Neuronal stem cell (in vitro differentiated cells): ENCODE measurements at regions not wholly inside any gene's neighbourhood (a gene's known extent, or its start where the extent isn't known, plus 50 kb on each side); places are given as distances from the start of the nearest gene placed in this dataset.
"Not testable (repeated sequence)": the region's sequence is repeated elsewhere in the genome, so short reads cannot be mapped to it uniquely, and the experiment has no call there.

Experiments
- DNase-seq: peaks from one replicate; pipeline ENCODE4 v3.0.0-alpha.2; 2013; ENCODE audit warnings: low spot score
- H2AFZ ChIP-seq: one replicate; pipeline ENCODE4 v1.6.1; 2013; ENCODE audit warnings: mild to moderate bottlenecking, low read length, inconsistent platforms
- H2AK5ac ChIP-seq: 2 replicates; pipeline ENCODE4 v1.6.1; 2013; ENCODE audit warnings: low read depth, mild to moderate bottlenecking, inconsistent platforms, low read length, moderate library complexity, mixed read lengths
- H2BK120ac ChIP-seq: 2 replicates; pipeline ENCODE4 v1.6.1; 2013; ENCODE audit warnings: low read depth, mild to moderate bottlenecking, inconsistent platforms, low read length, moderate library complexity, mixed read lengths
- H2BK12ac ChIP-seq: one replicate; pipeline ENCODE4 v1.6.1; 2013; ENCODE audit warnings: low read length, inconsistent platforms
- H2BK15ac ChIP-seq: 2 replicates; pipeline ENCODE4 v1.6.1; 2013; ENCODE audit warnings: mild to moderate bottlenecking, low read length, inconsistent platforms, mixed read lengths
- H2BK5ac ChIP-seq: one replicate; pipeline ENCODE4 v1.6.1; 2013; ENCODE audit warnings: inconsistent platforms, mild to moderate bottlenecking, low read length, moderate library complexity
- H3K14ac ChIP-seq: one replicate; pipeline ENCODE4 v1.6.1; 2013; ENCODE audit warnings: low read length, inconsistent platforms
- H3K18ac ChIP-seq: 2 replicates; pipeline ENCODE4 v1.6.1; 2013; ENCODE audit warnings: low read length, inconsistent platforms
- H3K23ac ChIP-seq: 2 replicates; pipeline ENCODE4 v1.6.1; 2013; ENCODE audit warnings: low read depth, mild to moderate bottlenecking, mixed read lengths, low read length, inconsistent platforms; ENCODE audit not compliant: poor library complexity
- H3K27ac ChIP-seq: replicated peaks from 3 replicates; pipeline ENCODE4 v1.5.1; 2013; ENCODE audit warnings: low read length, inconsistent platforms
- H3K27me3 ChIP-seq, 3 experiments: 2 replicates each; pipeline ENCODE4 v1.6.1; 2013; ENCODE audit warnings: low read length in 3 of 3, mild to moderate bottlenecking in 2 of 3, inconsistent platforms in 1 of 3, low read depth in 1 of 3, mixed read lengths in 1 of 3, moderate library complexity in 1 of 3; ENCODE audit not compliant: control insufficient read depth in 3 of 3, insufficient read depth in 3 of 3
- H3K36me3 ChIP-seq, 2 donors: replicated peaks in 1 of 2; 2 replicates each; pipeline ENCODE4 v1.6.1; 2013; ENCODE audit warnings: low read length in 2 of 2; ENCODE audit not compliant: control insufficient read depth in 2 of 2, insufficient read depth in 2 of 2
- H3K4ac ChIP-seq: 2 replicates; pipeline ENCODE4 v1.6.1; 2013; ENCODE audit warnings: inconsistent platforms, mild to moderate bottlenecking, low read length, moderate library complexity
- H3K4me1 ChIP-seq, 2 donors: 1 replicate in 1 of 2; 2 replicates in 1 of 2; pipeline ENCODE4 v1.6.1; 2013; ENCODE audit warnings: low read length in 2 of 2, low read depth in 1 of 2; ENCODE audit not compliant: control insufficient read depth in 2 of 2, insufficient read depth in 1 of 2
- H3K4me2 ChIP-seq: one replicate; pipeline ENCODE4 v1.6.1; 2013; ENCODE audit warnings: mild to moderate bottlenecking, low read length, inconsistent platforms; ENCODE audit not compliant: insufficient read depth, poor library complexity, severe bottlenecking
- H3K4me3 ChIP-seq, 2 donors: 2 replicates each; pipeline ENCODE4 v1.5.1; 2013; ENCODE audit warnings: low read length in 2 of 2, mild to moderate bottlenecking in 2 of 2, inconsistent platforms in 1 of 2, moderate library complexity in 1 of 2
- H3K79me1 ChIP-seq: one replicate; pipeline ENCODE4 v1.6.1; 2013; ENCODE audit warnings: low read depth, mild to moderate bottlenecking, inconsistent platforms, low read length, moderate library complexity
- H3K9ac ChIP-seq: one replicate; pipeline ENCODE4 v1.6.1; 2013; ENCODE audit warnings: mild to moderate bottlenecking, low read depth, low read length, inconsistent platforms; ENCODE audit not compliant: poor library complexity
- H3K9me3 ChIP-seq, 2 donors: replicated peaks in 1 of 2; 2 replicates each; pipeline versions ENCODE3 to v1.6.1; 2013; ENCODE audit warnings: low read length in 2 of 2, mild to moderate bottlenecking in 2 of 2, inconsistent platforms in 1 of 2, low read depth in 1 of 2, mixed read lengths in 1 of 2, moderate library complexity in 1 of 2; ENCODE audit not compliant: control insufficient read depth in 2 of 2, insufficient read depth in 1 of 2
- H4K8ac ChIP-seq: one replicate; pipeline ENCODE4 v1.6.1; 2013; ENCODE audit warnings: low read depth, mild to moderate bottlenecking, inconsistent platforms, low read length, moderate library complexity
- H4K91ac ChIP-seq: one replicate; pipeline ENCODE4 v1.6.1; 2013; ENCODE audit warnings: low read length, low read depth, mild to moderate bottlenecking, inconsistent platforms; ENCODE audit not compliant: poor library complexity
- WGBS, 2 donors: extraction: QIAGEN DNeasy Blood & Tissue Kit; methylation state at CpG; one replicate each; pipeline ENCODE4 v1.1.7; 2013; ENCODE audit warnings: missing lambda C conversion rate in 2 of 2, mixed read lengths in 1 of 2; ENCODE audit not compliant: insufficient read length in 2 of 2, insufficient replicate concordance in 1 of 2; ENCODE audit errors: extremely low coverage in 2 of 2; 5-methylcytosine and 5-hydroxymethylcytosine counted together

DNA sequence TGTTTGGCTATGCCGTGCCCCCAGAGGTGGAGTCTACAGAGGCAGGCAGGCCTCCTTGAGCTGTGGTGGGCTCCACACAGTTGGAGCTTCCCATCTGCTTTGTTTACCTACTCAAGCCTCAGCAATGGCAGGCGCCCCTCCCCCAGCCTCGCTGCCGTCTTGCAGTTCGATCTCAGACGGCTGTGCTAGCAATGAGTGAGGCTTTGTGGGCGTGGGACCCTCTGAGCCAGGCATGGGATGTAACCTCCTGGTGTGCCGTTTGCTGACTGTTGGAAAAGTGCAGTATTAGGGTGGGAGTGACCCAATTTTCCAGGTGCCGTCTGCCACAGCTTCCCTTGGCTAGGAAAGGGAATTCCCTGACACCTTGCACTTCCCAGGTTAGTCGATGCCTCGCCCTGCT is 652.8 kb upstream of the EEF2KMT start:
- not testable (repeated sequence) for H4K8ac ChIP-seq, H2AK5ac ChIP-seq, H3K9me3 ChIP-seq, H3K23ac ChIP-seq, H3K4ac ChIP-seq, H4K91ac ChIP-seq, H3K4me1 ChIP-seq, H2BK120ac ChIP-seq, H2AFZ ChIP-seq, H2BK12ac ChIP-seq, H3K9ac ChIP-seq, H3K36me3 ChIP-seq, H2BK5ac ChIP-seq, H3K79me1 ChIP-seq, H3K27me3 ChIP-seq, H3K4me3 ChIP-seq, H3K27ac ChIP-seq, H3K14ac ChIP-seq, DNase-seq, H2BK15ac ChIP-seq
- no CpG with 5 or more reads among the region's 11 CpGs for WGBS, 2 donors
- Histone ChIP-seq H3K18ac (peak overlapping the region; percentile 19), H3K4me2 (peak overlapping the region; percentile 2)

DNA sequence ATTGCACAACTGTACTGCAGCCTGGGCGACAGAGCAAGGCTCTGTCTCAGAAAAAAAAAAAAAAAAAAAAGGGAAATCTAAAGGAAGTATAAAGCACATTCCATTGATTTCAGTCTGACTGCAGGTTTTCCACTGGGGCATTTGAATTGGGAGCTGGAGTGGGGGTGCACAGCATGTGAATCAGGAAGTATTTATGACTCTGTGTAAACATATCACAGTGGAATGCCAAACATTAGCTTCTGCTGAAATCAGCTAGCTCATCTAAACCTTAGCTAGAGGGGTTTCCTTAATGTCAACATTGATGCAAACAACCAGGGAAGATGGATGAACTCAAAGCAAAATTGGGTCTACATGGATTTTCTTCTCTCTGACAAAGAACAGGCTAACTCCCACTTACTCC is 641.0 kb upstream of the EEF2KMT start:
- Histone ChIP-seq H3K27ac (no peak overlapping the region), H3K14ac (no peak overlapping the region), H2BK15ac (no peak overlapping the region), H3K4ac (no peak overlapping the region), H4K91ac (no peak overlapping the region), H2BK120ac (no peak overlapping the region), H3K4me2 (no peak overlapping the region), H3K27me3 (no peaks in the 10 kb centered on the region), H3K9ac (no peak overlapping the region), H3K4me3 (no peak overlapping the region), H4K8ac (no peak overlapping the region), H3K36me3 (no peaks in the 10 kb centered on the region), H3K18ac (no peak overlapping the region), H2BK5ac (no peak overlapping the region), H3K79me1 (no peaks in the 10 kb centered on the region), H2AFZ (no peak overlapping the region), H3K9me3 (no peaks in the 10 kb centered on the region), H3K4me1 (peaks cover 0 to 4% of the 10 kb centered on the region in 2 donors), H2BK12ac (no peak overlapping the region), H2AK5ac (no peak overlapping the region), H3K23ac (no peak overlapping the region)
- WGBS, 2 donors, result no CpG with 5 or more reads among the region's 1 CpG
- no peak for DNase-seq

DNA sequence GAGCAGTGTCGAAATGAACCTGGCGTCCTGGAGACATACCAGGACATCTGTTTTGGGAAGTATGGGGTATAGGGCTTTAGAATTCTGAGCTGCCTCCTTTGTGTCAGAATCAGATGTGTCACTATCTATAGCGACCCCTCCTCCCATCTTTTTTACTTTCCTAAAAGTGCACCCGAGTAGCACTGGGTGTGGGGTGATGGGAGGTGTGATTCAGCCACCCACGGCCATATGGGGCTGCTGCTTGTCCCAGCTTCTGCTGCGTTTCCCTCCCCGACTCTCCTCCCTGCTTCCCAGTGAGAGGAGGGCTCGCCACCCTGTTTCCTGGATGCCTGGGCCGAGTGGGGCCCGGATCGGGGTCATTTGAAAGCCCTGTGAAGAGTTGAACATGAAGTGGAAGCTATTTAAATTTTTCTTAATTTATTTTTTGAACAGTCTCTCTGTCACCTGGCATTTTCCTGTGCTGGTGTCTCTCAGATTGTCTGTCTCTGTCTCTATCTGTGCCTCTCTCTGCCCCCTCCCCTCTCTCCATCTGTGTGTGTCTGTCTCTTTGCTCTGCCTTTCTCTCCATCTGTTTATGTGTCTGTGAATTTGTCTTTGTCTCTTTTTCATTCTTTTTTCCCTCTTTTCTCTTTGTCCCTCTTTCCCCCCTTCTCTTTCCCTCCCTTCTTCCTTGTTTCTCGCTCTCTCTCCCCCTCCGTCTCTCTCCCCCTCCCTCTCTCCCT is 638.8 kb upstream of the EEF2KMT start:
- Histone ChIP-seq H3K9me3 (no peaks in the 10 kb centered on the region), H3K36me3 (no peaks in the 10 kb centered on the region), H3K4me1 (peaks cover 0 to 2% of the 10 kb centered on the region in 2 donors), H3K23ac (no peak overlapping the region), H2BK5ac (no peak overlapping the region), H3K79me1 (no peaks in the 10 kb centered on the region), H3K4me3 (no peak overlapping the region), H4K91ac (no peak overlapping the region), H2AK5ac (no peak overlapping the region), H2BK120ac (no peak overlapping the region), H3K18ac (no peak overlapping the region), H3K27ac (no peak overlapping the region), H3K14ac (no peak overlapping the region), H2AFZ (no peak overlapping the region), H3K27me3 (no peaks in the 10 kb centered on the region), H2BK12ac (no peak overlapping the region), H2BK15ac (no peak overlapping the region), H3K4ac (no peak overlapping the region), H3K4me2 (no peak overlapping the region), H4K8ac (no peak overlapping the region), H3K9ac (no peak overlapping the region)
- DNase-seq, result no peak
- no CpG with 5 or more reads among the region's 13 CpGs for WGBS, 2 donors

DNA sequence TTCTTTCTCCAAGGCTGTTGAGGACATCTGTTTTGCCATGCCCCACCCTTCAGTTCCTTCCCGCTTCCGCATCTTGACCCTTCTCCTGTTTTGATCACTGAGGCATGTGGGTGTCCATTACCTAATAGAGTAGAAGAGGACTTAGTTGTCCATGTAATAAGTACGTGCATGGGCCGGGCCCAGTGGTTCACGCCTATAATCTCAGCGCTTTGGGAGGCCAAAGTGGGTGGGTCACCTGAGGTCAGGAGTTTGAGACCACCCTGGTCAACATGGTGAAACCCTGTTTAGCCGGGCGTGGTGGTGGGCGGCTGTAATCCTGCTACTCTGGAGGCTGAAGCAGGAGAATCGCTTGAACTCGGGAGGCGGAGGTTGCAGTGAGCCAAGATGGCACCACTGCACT is 637.8 kb upstream of the EEF2KMT start:
- no peak overlapping the region for H2BK120ac ChIP-seq
- H3K9me3 ChIP-seq, result no peaks in the 10 kb centered on the region
- no peak overlapping the region for H3K4ac ChIP-seq
- H4K8ac ChIP-seq, result no peak overlapping the region
- no peaks in the 10 kb centered on the region for H3K79me1 ChIP-seq
- no peak overlapping the region for H3K14ac ChIP-seq
- no peak overlapping the region for H3K23ac ChIP-seq
- H2AFZ ChIP-seq, result no peak overlapping the region
- H3K4me3 ChIP-seq, result no peak overlapping the region
- no peak overlapping the region for H3K9ac ChIP-seq
- no peak overlapping the region for H2BK12ac ChIP-seq
- H3K4me2 ChIP-seq, result no peak overlapping the region
- no peaks in the 10 kb centered on the region for H3K27me3 ChIP-seq
- peaks cover 0 to 1% of the 10 kb centered on the region in 2 donors for H3K36me3 ChIP-seq
- DNase-seq, result no peak
- no CpG with 5 or more reads among the region's 12 CpGs for WGBS, 2 donors
- H4K91ac ChIP-seq, result no peak overlapping the region
- no peak overlapping the region for H3K27ac ChIP-seq
- no peak overlapping the region for H2BK15ac ChIP-seq
- H3K18ac ChIP-seq, result no peak overlapping the region
- no peak overlapping the region for H2AK5ac ChIP-seq
- H3K4me1 ChIP-seq, result peaks cover 0 to 2% of the 10 kb centered on the region in 2 donors
- H2BK5ac ChIP-seq, result no peak overlapping the region
